B cell (primary cell): ENCODE measurements at regions not wholly inside any gene's neighbourhood (a gene's known extent, or its start where the extent isn't known, plus 50 kb on each side); places are given as distances from the start of the nearest gene placed in this dataset.

ENCODE experiments used
- ATAC-seq: fragments of 200-7000 bp; cut with Tn5 transposase; one replicate; pipeline ENCODE4 v1.10.0; 2021; ENCODE audit warnings: low read depth, mild to moderate bottlenecking, moderate number of reproducible peaks, moderate library complexity
- CTCF ChIA-PET: fragments of 350-600 bp; sonication (Branson Sonifier 250); formaldehyde crosslinking; loops from one replicate; lab custom pipeline; 2021; ENCODE audit warnings: antibody characterized with exemption, inconsistent platforms; lab: Charles Lee
- POLR2A ChIA-PET: fragments of 350-600 bp; sonication (Branson Sonifier 250); formaldehyde crosslinking; loops from one replicate; lab custom pipeline; 2021; ENCODE audit warnings: antibody characterized with exemption; lab: Charles Lee
- DNase-seq: peaks from one replicate; pipeline ENCODE4 v3.0.0; 2013
- H2AFZ ChIP-seq: 2 replicates; pipeline ENCODE4 v1.6.1; 2012; ENCODE audit warnings: mild to moderate bottlenecking, low read depth, low read length; ENCODE audit not compliant: insufficient read depth, poor library complexity, severe bottlenecking
- H3K27ac ChIP-seq, 2 donors: 1 replicate in 1 of 2; 2 replicates in 1 of 2; pipeline ENCODE4 v1.5.1; 2012 to 2013; ENCODE audit warnings: low read length in 2 of 2, mild to moderate bottlenecking in 2 of 2, moderate library complexity in 1 of 2
- H3K27me3 ChIP-seq, 4 experiments: fragments of 200-600 bp in 1 of 4; sonication (generic) in 1 of 4; replicated peaks in 1 of 4; 1 replicate in 2 of 4; 2 replicates in 2 of 4; pipeline versions ENCODE4 v1.6.1 to v1.7.0; 2013 to 2016; ENCODE audit warnings: low read length in 3 of 4, mild to moderate bottlenecking in 2 of 4, mixed read lengths in 1 of 4, moderate library complexity in 1 of 4; ENCODE audit not compliant: insufficient read depth in 4 of 4, control insufficient read depth in 3 of 4; ENCODE audit errors: control extremely low read depth in 1 of 4
- H3K36me3 ChIP-seq, 2 experiments: replicated peaks in 1 of 2; 1 replicate in 1 of 2; 2 replicates in 1 of 2; pipeline versions ENCODE4 v1.6.1 to v1.7.1; 2013; ENCODE audit warnings: low read length in 1 of 2; ENCODE audit not compliant: insufficient read depth in 2 of 2, control insufficient read depth in 1 of 2; ENCODE audit errors: control extremely low read depth in 1 of 2, extremely low read depth in 1 of 2
- H3K4me1 ChIP-seq, 2 donors: fragments of 200-600 bp in 1 of 2; sonication (generic) in 1 of 2; 1 replicate in 1 of 2; 2 replicates in 1 of 2; pipeline versions ENCODE4 v1.5.1 to v1.6.1; 2013 to 2017; ENCODE audit warnings: low read length in 2 of 2; ENCODE audit not compliant: control insufficient read depth in 2 of 2, insufficient read depth in 2 of 2
- H3K4me2 ChIP-seq: replicated peaks from 2 replicates; pipeline ENCODE3; 2012; ENCODE audit warnings: mild to moderate bottlenecking, low read depth, low read length; ENCODE audit not compliant: poor library complexity, severe bottlenecking
- H3K4me3 ChIP-seq, 5 experiments: fragments of 200-600 bp in 1 of 5; sonication (generic) in 1 of 5; 1 replicate in 3 of 5; 2 replicates in 2 of 5; pipeline versions ENCODE4 v1.5.1 to v1.7.0; 2011 to 2016; ENCODE audit warnings: low read length in 4 of 5, mild to moderate bottlenecking in 4 of 5, low read depth in 2 of 5, control low read depth in 1 of 5, moderate library complexity in 1 of 5; ENCODE audit not compliant: insufficient read depth in 1 of 5; ENCODE audit errors: control extremely low read depth in 1 of 5, extremely low read depth in 1 of 5
- H3K79me2 ChIP-seq: fragments of 200-600 bp; sonication (generic); one replicate; pipeline ENCODE4 v1.6.0; 2016; ENCODE audit warnings: low read length; ENCODE audit not compliant: control insufficient read depth, insufficient read depth
- H3K9ac ChIP-seq: fragments of 200-600 bp; sonication (generic); 2 replicates; pipeline ENCODE4 v1.6.1; 2017; ENCODE audit warnings: mild to moderate bottlenecking, low read length, moderate library complexity
- H3K9me3 ChIP-seq, 3 donors: one replicate each; pipeline versions ENCODE4 v1.6.1 to v1.7.1; 2013; ENCODE audit warnings: low read length in 2 of 3; ENCODE audit not compliant: control insufficient read depth in 2 of 3, insufficient read depth in 1 of 3; ENCODE audit errors: control extremely low read depth in 1 of 3
- H4K20me1 ChIP-seq: 2 replicates; pipeline ENCODE4 v1.6.0; 2012; ENCODE audit warnings: mild to moderate bottlenecking, low read length; ENCODE audit not compliant: insufficient read depth, control insufficient read depth, poor library complexity, severe bottlenecking
- H3K27ac Mint-ChIP-seq: one replicate; pipeline ENCODE4 v1.8.0; 2021; ENCODE audit warnings: mixed read lengths
- H3K27me3 Mint-ChIP-seq: one replicate; pipeline ENCODE4 v1.8.0; 2021; ENCODE audit warnings: mixed read lengths
- H3K4me1 Mint-ChIP-seq: one replicate; pipeline ENCODE4 v1.8.0; 2021; ENCODE audit warnings: mixed read lengths
- H3K4me3 Mint-ChIP-seq: one replicate; pipeline ENCODE4 v1.8.0; 2021; ENCODE audit warnings: mixed read lengths
- H3K9me3 Mint-ChIP-seq: one replicate; pipeline ENCODE4 v1.8.0; 2022; ENCODE audit warnings: mixed read lengths; ENCODE audit not compliant: insufficient read depth
- CTCF ChIP-seq: fragments of 200-600 bp; IDR thresholded peaks from one replicate; pipeline ENCODE4 v1.8.0; 2022; ENCODE audit warnings: antibody characterized with exemption, mild to moderate bottlenecking
- EZH2 ChIP-seq: IDR thresholded peaks from 2 replicates; pipeline ENCODE4 v1.6.1; 2012; ENCODE audit warnings: borderline replicate concordance, low read depth, mild to moderate bottlenecking, moderate library complexity, low read length; ENCODE audit not compliant: insufficient read depth, poor library complexity, severe bottlenecking
- WGBS: methylation state at CpG from one replicate; pipeline ENCODE4 v1.1.5; 2013; ENCODE audit warnings: missing lambda C conversion rate; ENCODE audit not compliant: insufficient coverage; 5-methylcytosine and 5-hydroxymethylcytosine counted together
- intact Hi-C: fragments of 100-400 bp; cut with micrococcal nuclease; formaldehyde crosslinking; loops from one replicate; pipeline ENCODE4 v1.10.0; 2022

DNA sequence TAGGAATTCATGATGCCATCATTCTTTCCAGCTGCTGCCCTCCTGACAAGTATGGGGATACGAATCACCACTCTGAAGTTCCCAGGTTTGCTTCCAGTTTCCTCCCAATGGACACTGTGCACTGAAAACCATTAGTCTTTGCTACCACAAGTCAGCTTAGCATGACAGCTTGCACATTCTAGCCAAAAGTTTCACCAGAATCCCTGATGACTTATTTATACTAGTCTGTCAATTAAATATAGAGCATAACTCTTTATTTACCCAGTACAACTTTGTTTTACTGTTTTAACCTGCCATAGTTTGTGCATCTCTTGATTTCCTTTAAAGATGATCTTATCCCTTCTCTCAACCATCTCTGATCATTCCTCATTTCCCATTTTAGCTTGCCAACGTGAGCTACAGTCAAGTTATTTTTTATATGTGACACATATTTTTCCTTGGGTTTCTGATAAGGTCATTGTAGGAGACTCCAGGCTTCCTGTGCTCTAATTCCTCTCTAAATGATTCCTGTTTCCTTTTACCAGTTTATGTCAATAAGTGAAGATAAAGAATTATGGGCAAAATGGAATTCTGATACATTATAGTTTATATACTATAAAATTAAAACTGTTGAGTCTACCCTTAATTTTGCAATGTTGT, 167.5 kb upstream of the MEOX2 start:
- H3K4me3 Mint-ChIP-seq = no peak overlapping the region

DNA sequence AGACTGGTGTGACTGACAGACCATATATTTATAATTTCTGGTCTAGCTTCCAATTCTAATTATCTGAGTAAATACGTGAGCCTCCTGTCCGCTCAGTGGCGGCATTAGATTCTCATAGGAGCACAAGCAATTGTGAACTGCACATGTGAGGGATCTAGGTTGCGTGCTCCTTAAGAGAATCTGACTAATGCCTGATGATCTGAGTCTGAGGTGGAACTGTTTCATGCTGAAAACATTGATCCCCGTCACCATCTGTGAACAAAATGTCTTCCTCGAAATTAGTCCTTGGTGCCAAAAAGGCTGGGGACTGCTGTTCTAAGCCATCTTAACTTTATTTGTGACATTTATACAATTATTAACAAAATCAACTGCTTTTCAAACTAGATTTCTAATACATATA, 164.7 kb upstream of the MEOX2 start:
- CTCF ChIA-PET = no interaction called here
- POLR2A ChIA-PET = no interaction called here
- DNase-seq (no peak), ATAC-seq (no peak)
- Histone ChIP-seq H3K79me2 (no peaks in the 10 kb centered on the region), H3K4me2 (no peak overlapping the region), H3K9ac (no peak overlapping the region), H3K9me3 (no peaks in the 10 kb centered on the region), H4K20me1 (no peaks in the 10 kb centered on the region), H3K27ac (no peak overlapping the region), H3K4me1 (no peaks in the 10 kb centered on the region), H2AFZ (no peak overlapping the region), H3K27me3 (no peaks in the 10 kb centered on the region), H3K36me3 (no peaks in the 10 kb centered on the region), H3K4me3 (no peak overlapping the region)
- H3K4me1 Mint-ChIP-seq = no peaks in the 10 kb centered on the region
- intact Hi-C loops = no loop called here
- H3K27me3 Mint-ChIP-seq = no peaks in the 10 kb centered on the region
- no peak overlapping the region for H3K4me3 Mint-ChIP-seq
- no peaks in the 10 kb centered on the region for H3K9me3 Mint-ChIP-seq
- TF ChIP-seq EZH2 (no peak), CTCF (no peak)
- H3K27ac Mint-ChIP-seq = no peak overlapping the region
- 87% methylated on average over 3 of the region's 6 CpGs for WGBS

More for the DNA sequence above, 167.5 kb upstream of the MEOX2 start:
- Histone ChIP-seq H3K27me3 (no peaks in the 10 kb centered on the region), H3K79me2 (no peaks in the 10 kb centered on the region), H3K9ac (no peak overlapping the region), H4K20me1 (no peaks in the 10 kb centered on the region), H2AFZ (no peak overlapping the region), H3K27ac (no peak overlapping the region), H3K9me3 (no peaks in the 10 kb centered on the region), H3K4me1 (no peaks in the 10 kb centered on the region), H3K36me3 (no peaks in the 10 kb centered on the region), H3K4me3 (no peak overlapping the region), H3K4me2 (no peak overlapping the region)
- no peak for DNase-seq
- H3K4me1 Mint-ChIP-seq = no peaks in the 10 kb centered on the region
- H3K9me3 Mint-ChIP-seq = no peaks in the 10 kb centered on the region
- TF ChIP-seq CTCF (no peak), EZH2 (no peak)
- ATAC-seq = no peak
- WGBS = 80% methylated on average over 1 of the region's 2 CpGs
- no peaks in the 10 kb centered on the region for H3K27me3 Mint-ChIP-seq
- intact Hi-C loops = no loop called here
- POLR2A ChIA-PET = no interaction called here
- no peak overlapping the region for H3K27ac Mint-ChIP-seq
- CTCF ChIA-PET = no interaction called here
